NOMO-1 treated with dmso at 0.1 percent for 144 hours (cell line): ENCODE measurements at regions not wholly inside any gene's neighbourhood (a gene's known extent, or its start where the extent isn't known, plus 50 kb on each side); places are given as distances from the start of the nearest gene placed in this dataset.
A peak's percentile ranks its signal among the peaks of the same experiment; 100 is the strongest.

ENCODE experiments used
- DNase-seq: peaks from one replicate; lab custom pipeline; 2025; ENCODE audit not compliant: unreplicated experiment; lab: John Stamatoyannopoulos, UW

- no peak for DNase-seq
These were observed 78.9 kb upstream of the CTTNBP2NL start for GRCh38 chr1:112317140-112317539.

- no peak for DNase-seq
These were observed 78.4 kb upstream of the CTTNBP2NL start for GRCh38 chr1:112317611-112318062.

GRCh38 chr1:112318263-112318662 lies 77.8 kb upstream of the CTTNBP2NL start:
- no peak for DNase-seq

- DNase-seq: no peak
These were observed 77.2 kb upstream of the CTTNBP2NL start for GRCh38 chr1:112318698-112319370.

- no peak for DNase-seq
These were observed 76.5 kb upstream of the CTTNBP2NL start for GRCh38 chr1:112319371-112320040.

- no peak for DNase-seq
These were observed 76.0 kb upstream of the CTTNBP2NL start for GRCh38 chr1:112320058-112320457.

GRCh38 chr1:112322018-112322417 lies 74.0 kb upstream of the CTTNBP2NL start:
- no peak for DNase-seq

GRCh38 chr1:112322983-112323678 lies 72.9 kb upstream of the CTTNBP2NL start:
- no peak for DNase-seq

- no peak for DNase-seq
These were observed 70.5 kb upstream of the CTTNBP2NL start for GRCh38 chr1:112325504-112325903.

GRCh38 chr1:112328600-112328999 lies 67.4 kb upstream of the CTTNBP2NL start:
- DNase-seq: no peak

GRCh38 chr1:112332176-112333150 lies 63.6 kb upstream of the CTTNBP2NL start:
- DNase-seq: no peak

GRCh38 chr1:112335351-112335750 lies 60.7 kb upstream of the CTTNBP2NL start:
- DNase-seq: no peak

GRCh38 chr1:112337028-112337531 lies 58.9 kb upstream of the CTTNBP2NL start:
- peak; percentile 9 for DNase-seq

- no peak for DNase-seq
These were observed 54.0 kb upstream of the CTTNBP2NL start for GRCh38 chr1:112341986-112342385.

GRCh38 chr1:112342558-112342957 lies 53.5 kb upstream of the CTTNBP2NL start:
- no peak for DNase-seq

- DNase-seq: no peak
These were observed 51.1 kb upstream of the CTTNBP2NL start for GRCh38 chr1:112344754-112345423.
